ENCODE measurements at regions not wholly inside any gene's neighbourhood (a gene's known extent, or its start where the extent isn't known, plus 50 kb on each side); places are given as distances from the start of the nearest gene placed in this dataset.

- DNase-seq (ENCODE audit: low read depth): no peak
These were observed 113.4 kb upstream of the CDK1 start for GRCh38 chr10:60664859-60665258.

- no peak for DNase-seq (ENCODE audit: low read depth)
These were observed 114.4 kb upstream of the CDK1 start for GRCh38 chr10:60663850-60664249.

GRCh38 chr10:60662917-60663614 lies 115.2 kb upstream of the CDK1 start:
- DNase-seq (ENCODE audit: low read depth): no peak

- DNase-seq (ENCODE audit: low read depth): no peak
These were observed 116.6 kb upstream of the CDK1 start for GRCh38 chr10:60661637-60662036.

- DNase-seq (ENCODE audit: low read depth): no peak
These were observed 117.7 kb upstream of the CDK1 start for GRCh38 chr10:60660625-60661024.

- DNase-seq (ENCODE audit: low read depth): no peak
These were observed 123.3 kb upstream of the CDK1 start for GRCh38 chr10:60654813-60655464.

GRCh38 chr10:60652628-60653027 lies 125.7 kb upstream of the CDK1 start:
- no peak for DNase-seq (ENCODE audit: low read depth)

- no peak for DNase-seq (ENCODE audit: low read depth)
These were observed 127.9 kb upstream of the CDK1 start for GRCh38 chr10:60650378-60650800.

GRCh38 chr10:60649485-60650377 lies 128.5 kb upstream of the CDK1 start:
- DNase-seq (ENCODE audit: low read depth): no peak

- DNase-seq (ENCODE audit: low read depth): no peak
These were observed 129.5 kb upstream of the CDK1 start for GRCh38 chr10:60648761-60649160.

GRCh38 chr10:60646966-60647796 lies 131.1 kb upstream of the CDK1 start:
- DNase-seq (ENCODE audit: low read depth): peak; percentile 6

- no peak for DNase-seq (ENCODE audit: low read depth)
These were observed 132.3 kb upstream of the CDK1 start for GRCh38 chr10:60645980-60646379.

GRCh38 chr10:60644436-60645130 lies 133.7 kb upstream of the CDK1 start:
- DNase-seq (ENCODE audit: low read depth): no peak

GRCh38 chr10:60643874-60644273 lies 134.4 kb upstream of the CDK1 start:
- DNase-seq (ENCODE audit: low read depth): no peak

- DNase-seq (ENCODE audit: low read depth): no peak
These were observed 148.9 kb upstream of the CDK1 start for GRCh38 chr10:60629332-60629731.

- no peak for DNase-seq (ENCODE audit: low read depth)
These were observed 150.2 kb upstream of the CDK1 start for GRCh38 chr10:60627778-60628748.

- DNase-seq (ENCODE audit: low read depth): no peak
These were observed 152.2 kb upstream of the CDK1 start for GRCh38 chr10:60626037-60626436.

- DNase-seq (ENCODE audit: low read depth): no peak
These were observed 154.7 kb upstream of the CDK1 start for GRCh38 chr10:60623627-60624026.

- no peak for DNase-seq (ENCODE audit: low read depth)
These were observed 157.3 kb upstream of the CDK1 start for GRCh38 chr10:60621018-60621417.

GRCh38 chr10:60618861-60619260 lies 159.4 kb upstream of the CDK1 start:
- DNase-seq (ENCODE audit: low read depth): no peak

All from stimulated activated CD8-positive, alpha-beta memory T cell treated with anti-CD3 and anti-CD28 coated beads, Interleukin-12 subunit alpha, Interleukin-12 subunit beta, amount 100 ng/mL, for 1 hour (primary cell).